COLO668 (cell line): ENCODE measurements at regions not wholly inside any gene's neighbourhood (a gene's known extent, or its start where the extent isn't known, plus 50 kb on each side); places are given as distances from the start of the nearest gene placed in this dataset.
"Not testable (repeated sequence)": the region's sequence is repeated elsewhere in the genome, so short reads cannot be mapped to it uniquely, and the experiment has no call there.

Experiments
- DNase-seq: peaks from one replicate; lab custom pipeline; 2025; ENCODE audit not compliant: unreplicated experiment; lab: John Stamatoyannopoulos, UW

- DNase-seq, result no peak
Observed at GRCh38 chr18:26654616-26655524, 106.5 kb upstream of the KCTD1 start.

- DNase-seq, result no peak
Observed at GRCh38 chr18:26653943-26654615, 105.7 kb upstream of the KCTD1 start.

GRCh38 chr18:26652501-26652900 is 104.1 kb upstream of the KCTD1 start:
- DNase-seq, result no peak

GRCh38 chr18:26650310-26651268 is 102.2 kb upstream of the KCTD1 start:
- no peak for DNase-seq

DNA sequence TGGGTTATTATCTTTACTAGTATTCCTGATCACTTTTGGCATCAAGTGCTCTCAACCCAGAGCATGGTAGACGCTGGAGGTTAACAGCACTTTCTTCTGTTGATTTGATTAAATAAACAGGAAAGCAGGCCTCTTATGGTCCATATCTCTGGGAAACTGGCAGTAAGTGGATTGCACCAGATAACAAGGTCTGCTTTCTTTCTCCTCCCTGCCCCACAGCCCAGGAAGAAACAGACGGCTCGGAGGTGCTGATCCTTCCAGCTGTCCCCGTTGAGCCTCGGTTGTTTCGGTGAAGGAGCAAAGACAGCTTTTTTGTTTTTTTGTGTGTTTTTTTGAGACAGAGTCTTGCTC is 100.8 kb upstream of the KCTD1 start:
- DNase-seq, result no peak

DNA sequence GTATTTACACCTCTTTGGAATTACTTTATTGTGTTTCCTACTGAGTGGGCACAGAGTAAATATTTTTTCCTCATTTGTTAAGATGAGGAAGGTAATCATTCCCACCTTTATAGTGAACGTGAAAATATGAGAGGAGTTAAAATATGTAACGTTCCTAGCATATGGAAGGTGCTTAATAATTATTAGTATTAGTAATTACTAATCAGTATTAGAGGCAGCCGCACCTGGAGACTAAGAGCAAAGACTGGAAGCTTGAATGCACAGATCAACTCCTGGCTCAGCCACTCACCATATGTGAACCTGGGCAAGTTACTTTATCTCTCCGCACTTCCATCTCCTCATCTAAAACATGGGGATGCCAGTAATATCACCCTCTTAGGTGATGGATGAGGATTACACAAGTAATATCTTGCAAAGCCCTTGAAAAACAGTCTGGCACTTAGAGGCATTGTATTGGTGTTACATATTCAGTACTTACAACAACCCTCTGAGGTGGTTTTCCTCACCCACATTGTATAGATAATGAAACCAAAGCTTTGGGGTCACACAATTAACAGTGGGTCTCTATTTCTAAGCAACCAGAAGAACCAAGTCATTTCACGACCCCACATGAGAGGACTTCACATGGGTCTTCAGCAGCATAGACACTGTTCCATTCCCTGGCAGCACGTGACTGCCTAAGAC is 100.3 kb upstream of the KCTD1 start:
- no peak for DNase-seq

DNA sequence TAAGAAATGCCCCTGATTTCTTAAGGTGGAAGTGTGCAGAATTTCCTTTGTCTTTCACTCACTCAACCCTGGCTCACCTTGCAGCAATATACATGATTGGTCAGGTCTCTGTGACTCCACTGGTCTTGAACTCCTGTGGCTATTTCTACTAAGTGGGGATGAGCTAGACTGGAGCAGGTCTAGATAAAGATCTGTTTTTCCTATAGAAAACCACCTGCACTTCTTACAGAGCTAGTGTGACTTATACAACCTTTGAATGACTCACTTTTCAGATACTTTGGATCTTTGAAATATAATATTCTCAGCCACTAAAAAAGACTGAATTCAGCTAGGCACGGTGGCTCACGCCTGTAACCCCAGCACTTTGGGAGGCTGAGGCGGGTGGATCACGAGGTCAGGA is 98.5 kb upstream of the KCTD1 start:
- no peak for DNase-seq

GRCh38 chr18:26642440-26643348 is 94.3 kb upstream of the KCTD1 start:
- DNase-seq, result no peak

GRCh38 chr18:26640541-26640940 is 92.2 kb upstream of the KCTD1 start:
- DNase-seq, result no peak

- no peak for DNase-seq
Observed at GRCh38 chr18:26639149-26639548, 90.8 kb upstream of the KCTD1 start.

DNA sequence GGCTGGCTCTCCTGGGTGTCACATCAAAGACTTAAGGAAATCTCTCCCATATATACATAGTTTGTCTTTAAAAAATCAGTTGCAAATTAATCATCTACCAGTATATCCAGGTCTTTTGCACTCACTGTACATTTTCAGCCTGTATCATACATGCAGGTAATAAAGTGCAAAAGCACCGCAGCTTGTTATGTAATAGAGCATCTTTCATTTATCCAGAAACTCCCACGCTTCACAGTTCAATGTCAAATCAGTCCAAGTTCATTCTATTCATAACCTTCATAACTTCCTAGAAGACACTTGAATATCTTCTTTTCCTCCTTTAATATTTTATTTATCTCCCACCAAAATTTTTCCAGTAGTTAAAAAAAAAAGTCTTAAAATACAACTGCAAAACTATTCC is 89.6 kb upstream of the KCTD1 start:
- DNase-seq, result no peak

DNA sequence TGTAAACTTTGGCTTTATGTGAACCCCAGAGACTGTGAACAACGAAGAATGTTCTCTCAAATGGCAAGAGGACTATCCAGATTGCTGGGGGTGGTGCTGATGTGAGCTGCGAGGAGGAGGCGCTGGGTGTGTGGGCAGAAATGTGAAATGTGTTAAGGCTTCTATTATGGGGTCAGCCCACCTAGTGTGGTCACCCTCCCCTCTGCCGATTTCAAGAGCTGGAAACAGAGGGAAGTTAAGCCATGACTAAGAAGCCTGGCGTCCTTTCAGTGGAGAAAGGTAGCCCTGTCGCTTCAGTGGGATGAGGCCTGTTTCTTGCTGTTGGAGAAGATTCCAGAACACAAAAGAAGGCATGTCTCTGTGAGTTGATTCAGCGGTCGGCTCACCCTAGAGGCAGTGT is 89.0 kb upstream of the KCTD1 start:
- DNase-seq, result no peak

DNA sequence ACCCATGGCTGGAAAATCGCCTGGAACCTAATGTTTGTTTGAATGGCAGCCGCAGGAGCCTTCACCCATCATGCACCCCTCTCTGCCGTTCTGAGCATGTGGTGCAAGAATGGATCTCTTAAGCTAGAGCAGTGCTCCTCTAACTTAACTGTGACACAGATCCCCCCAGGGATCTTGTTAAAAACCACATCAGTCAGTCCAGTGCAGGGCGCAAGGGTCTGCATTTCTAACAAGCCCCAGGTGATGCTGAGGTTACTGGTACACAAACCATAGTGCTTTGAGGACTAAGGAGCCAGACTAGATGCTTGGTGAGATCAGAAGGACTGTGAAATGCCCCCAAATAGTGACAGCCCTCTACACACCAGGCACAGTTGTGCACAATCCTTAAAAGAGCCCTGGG is 87.1 kb upstream of the KCTD1 start:
- no peak for DNase-seq

DNA sequence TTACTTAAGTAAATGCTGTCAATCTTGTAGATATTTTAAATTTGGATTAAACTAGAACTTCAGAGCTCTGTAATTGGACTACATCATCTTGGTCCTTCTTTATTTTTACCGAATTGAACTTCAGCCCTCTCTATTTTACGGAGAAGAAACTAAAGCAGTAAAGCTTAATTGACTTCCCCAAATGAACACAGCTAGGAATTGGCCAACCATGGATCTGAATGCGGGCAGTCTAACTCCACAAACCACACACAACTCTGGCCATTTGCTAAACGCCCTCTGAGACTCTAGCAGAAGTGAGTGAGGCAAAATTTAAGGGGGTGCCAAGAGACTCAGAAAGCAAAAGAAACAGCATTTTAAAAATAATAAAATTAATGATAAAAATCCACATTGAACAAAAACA is 86.3 kb upstream of the KCTD1 start:
- no peak for DNase-seq

GRCh38 chr18:26631135-26631534 is 82.8 kb upstream of the KCTD1 start:
- DNase-seq, result no peak

DNA sequence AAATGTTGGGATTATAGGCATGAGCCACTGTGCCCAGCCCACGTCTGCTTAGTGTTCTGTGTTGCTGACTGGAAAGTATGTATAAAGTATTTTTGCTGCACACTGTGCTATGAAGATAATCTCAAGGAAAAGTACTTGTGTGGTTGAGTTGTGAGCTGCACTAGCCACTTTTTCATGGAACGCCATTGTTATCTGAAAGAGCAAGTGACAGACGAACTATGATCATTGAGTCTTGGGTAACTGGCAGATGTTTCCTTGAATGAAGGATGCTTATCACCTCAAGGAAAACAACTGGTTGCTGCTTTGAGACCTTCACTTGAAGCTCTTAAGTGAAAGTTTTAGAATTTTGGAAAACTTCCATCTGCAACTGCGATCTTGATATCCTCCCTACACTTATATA is 82.2 kb upstream of the KCTD1 start:
- no peak for DNase-seq

GRCh38 chr18:26628017-26628416 is 79.7 kb upstream of the KCTD1 start:
- DNase-seq, result no peak

GRCh38 chr18:26624443-26624842 is 76.1 kb upstream of the KCTD1 start:
- DNase-seq, result no peak

- DNase-seq, result not testable (repeated sequence)
Observed at GRCh38 chr18:26623314-26623713, 75.0 kb upstream of the KCTD1 start.
